ENCODE measurements at regions not wholly inside any gene's neighbourhood (a gene's known extent, or its start where the extent isn't known, plus 50 kb on each side); places are given as distances from the start of the nearest gene placed in this dataset.

DNA sequence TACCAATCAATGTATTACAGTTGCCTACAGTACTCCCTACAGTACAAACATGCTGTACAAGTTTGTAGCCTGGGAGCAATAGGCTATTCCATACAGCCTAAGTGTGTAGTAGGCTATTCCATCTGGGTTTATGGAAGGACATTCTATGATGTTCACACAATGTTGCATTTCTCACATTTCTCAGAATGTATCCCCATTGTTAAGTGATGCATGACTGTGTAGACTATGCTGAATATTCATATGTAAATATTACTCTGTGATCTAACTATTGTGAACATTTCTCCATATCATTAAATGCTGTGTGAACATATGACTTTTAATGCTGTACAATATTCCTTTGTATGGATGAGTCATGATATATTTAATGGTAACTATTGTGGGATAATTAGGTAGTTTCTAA, 139.2 kb upstream of the ADAMTS9 start:
- no peak for DNase-seq
- ChIA-PET POLR2A (no interaction called here), CTCF (no interaction called here)
- TF ChIP-seq, protein P1, sequence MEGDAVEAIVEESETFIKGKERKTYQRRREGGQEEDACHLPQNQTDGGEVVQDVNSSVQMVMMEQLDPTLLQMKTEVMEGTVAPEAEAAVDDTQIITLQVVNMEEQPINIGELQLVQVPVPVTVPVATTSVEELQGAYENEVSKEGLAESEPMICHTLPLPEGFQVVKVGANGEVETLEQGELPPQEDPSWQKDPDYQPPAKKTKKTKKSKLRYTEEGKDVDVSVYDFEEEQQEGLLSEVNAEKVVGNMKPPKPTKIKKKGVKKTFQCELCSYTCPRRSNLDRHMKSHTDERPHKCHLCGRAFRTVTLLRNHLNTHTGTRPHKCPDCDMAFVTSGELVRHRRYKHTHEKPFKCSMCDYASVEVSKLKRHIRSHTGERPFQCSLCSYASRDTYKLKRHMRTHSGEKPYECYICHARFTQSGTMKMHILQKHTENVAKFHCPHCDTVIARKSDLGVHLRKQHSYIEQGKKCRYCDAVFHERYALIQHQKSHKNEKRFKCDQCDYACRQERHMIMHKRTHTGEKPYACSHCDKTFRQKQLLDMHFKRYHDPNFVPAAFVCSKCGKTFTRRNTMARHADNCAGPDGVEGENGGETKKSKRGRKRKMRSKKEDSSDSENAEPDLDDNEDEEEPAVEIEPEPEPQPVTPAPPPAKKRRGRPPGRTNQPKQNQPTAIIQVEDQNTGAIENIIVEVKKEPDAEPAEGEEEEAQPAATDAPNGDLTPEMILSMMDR (IDR thresholded peaks at IDR 0.05) = no peak
- H3K9me3 Mint-ChIP-seq = no peaks in the 10 kb centered on the region
- H3K27ac Mint-ChIP-seq = no peak overlapping the region
- no peaks in the 10 kb centered on the region for H3K4me1 Mint-ChIP-seq (ENCODE audit: low read depth)
- intact Hi-C loops (cut with micrococcal nuclease) = no loop called here
- H3K36me3 Mint-ChIP-seq (ENCODE audit: low read depth) = no peaks in the 10 kb centered on the region
- H3K27me3 Mint-ChIP-seq = no peaks in the 10 kb centered on the region
- H3K4me3 Mint-ChIP-seq = no peak overlapping the region
- ATAC-seq = no peak

- H3K36me3 Mint-ChIP-seq (ENCODE audit: low read depth) = no peaks in the 10 kb centered on the region
- POLR2A ChIA-PET = no interaction called here
- H3K9me3 Mint-ChIP-seq = no peaks in the 10 kb centered on the region
- H3K4me3 Mint-ChIP-seq = no peak overlapping the region
- intact Hi-C loops (cut with micrococcal nuclease) = no loop called here
- H3K27me3 Mint-ChIP-seq = no peaks in the 10 kb centered on the region
- no peaks in the 10 kb centered on the region for H3K4me1 Mint-ChIP-seq (ENCODE audit: low read depth)
- no peak for ATAC-seq
- TF ChIP-seq, protein P1 (IDR thresholded peaks at IDR 0.05) = no peak
- CTCF ChIA-PET = no interaction called here
- no peak for DNase-seq
- H3K27ac Mint-ChIP-seq = no peak overlapping the region
These were observed 137.8 kb upstream of the ADAMTS9 start for GRCh38 chr3:64825404-64826120.

- no peaks in the 10 kb centered on the region for H3K27me3 Mint-ChIP-seq
- TF ChIP-seq, protein P1 (IDR thresholded peaks at IDR 0.05) = no peak
- CTCF ChIA-PET = no interaction called here
- no peaks in the 10 kb centered on the region for H3K36me3 Mint-ChIP-seq (ENCODE audit: low read depth)
- H3K4me1 Mint-ChIP-seq (ENCODE audit: low read depth) = no peaks in the 10 kb centered on the region
- H3K27ac Mint-ChIP-seq = no peak overlapping the region
- no peak for DNase-seq
- intact Hi-C loops (cut with micrococcal nuclease) = no loop called here
- POLR2A ChIA-PET = no interaction called here
- H3K9me3 Mint-ChIP-seq = no peaks in the 10 kb centered on the region
- ATAC-seq = no peak
- H3K4me3 Mint-ChIP-seq = no peak overlapping the region
These were observed 136.7 kb upstream of the ADAMTS9 start for GRCh38 chr3:64824394-64824909.

DNA sequence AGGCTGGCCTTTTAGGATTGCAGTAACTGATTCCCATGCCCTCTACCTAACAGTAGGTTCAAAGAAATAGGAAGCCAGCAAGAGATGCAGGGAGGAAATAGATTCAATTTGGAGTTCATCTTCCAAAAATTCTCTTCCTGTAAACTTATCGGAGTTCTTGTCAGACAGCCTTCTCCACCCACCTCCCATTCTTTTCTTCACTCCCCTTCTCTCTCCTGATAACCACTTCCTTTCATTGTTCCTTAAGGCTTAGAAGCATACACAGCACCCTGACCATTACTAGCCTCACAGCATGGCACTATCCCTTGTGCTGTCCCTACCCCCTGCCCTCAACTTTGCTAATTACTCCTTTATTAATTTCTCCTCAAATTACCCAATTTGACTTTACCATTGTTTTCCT, 130.4 kb upstream of the ADAMTS9 start:
- Mint-ChIP-seq H3K27ac (no peak overlapping the region), H3K9me3 (peaks cover 2% of the 10 kb centered on the region), H3K36me3 (ENCODE audit: low read depth) (no peaks in the 10 kb centered on the region), H3K4me1 (ENCODE audit: low read depth) (no peaks in the 10 kb centered on the region), H3K4me3 (no peak overlapping the region), H3K27me3 (peaks cover 2% of the 10 kb centered on the region)
- ATAC-seq (no peak), DNase-seq (no peak)
- intact Hi-C loops (cut with micrococcal nuclease) = no loop called here
- CTCF ChIA-PET = no interaction called here
- TF ChIP-seq, protein P1 (IDR thresholded peaks at IDR 0.05) = no peak
- POLR2A ChIA-PET = no interaction called here

GRCh38 chr3:64816355-64816754, 128.6 kb upstream of the ADAMTS9 start:
- peaks cover 2% of the 10 kb centered on the region for H3K9me3 Mint-ChIP-seq
- intact Hi-C loops (cut with micrococcal nuclease) = no loop called here

More at GRCh38 chr3:64816355-64816754, 128.6 kb upstream of the ADAMTS9 start:
- H3K27ac Mint-ChIP-seq = no peak overlapping the region
- CTCF ChIA-PET = no interaction called here
- TF ChIP-seq, protein P1 (IDR thresholded peaks at IDR 0.05) = no peak
- POLR2A ChIA-PET = no interaction called here
- H3K36me3 Mint-ChIP-seq (ENCODE audit: low read depth) = no peaks in the 10 kb centered on the region
- ATAC-seq (no peak), DNase-seq (no peak)
- peaks cover 2% of the 10 kb centered on the region for H3K27me3 Mint-ChIP-seq
- no peaks in the 10 kb centered on the region for H3K4me1 Mint-ChIP-seq (ENCODE audit: low read depth)
- no peak overlapping the region for H3K4me3 Mint-ChIP-seq
